ENCODE measurements at regions not wholly inside any gene's neighbourhood (a gene's known extent, or its start where the extent isn't known, plus 50 kb on each side); places are given as distances from the start of the nearest gene placed in this dataset.
A peak's percentile ranks its signal among the peaks of the same experiment; 100 is the strongest.

DNA sequence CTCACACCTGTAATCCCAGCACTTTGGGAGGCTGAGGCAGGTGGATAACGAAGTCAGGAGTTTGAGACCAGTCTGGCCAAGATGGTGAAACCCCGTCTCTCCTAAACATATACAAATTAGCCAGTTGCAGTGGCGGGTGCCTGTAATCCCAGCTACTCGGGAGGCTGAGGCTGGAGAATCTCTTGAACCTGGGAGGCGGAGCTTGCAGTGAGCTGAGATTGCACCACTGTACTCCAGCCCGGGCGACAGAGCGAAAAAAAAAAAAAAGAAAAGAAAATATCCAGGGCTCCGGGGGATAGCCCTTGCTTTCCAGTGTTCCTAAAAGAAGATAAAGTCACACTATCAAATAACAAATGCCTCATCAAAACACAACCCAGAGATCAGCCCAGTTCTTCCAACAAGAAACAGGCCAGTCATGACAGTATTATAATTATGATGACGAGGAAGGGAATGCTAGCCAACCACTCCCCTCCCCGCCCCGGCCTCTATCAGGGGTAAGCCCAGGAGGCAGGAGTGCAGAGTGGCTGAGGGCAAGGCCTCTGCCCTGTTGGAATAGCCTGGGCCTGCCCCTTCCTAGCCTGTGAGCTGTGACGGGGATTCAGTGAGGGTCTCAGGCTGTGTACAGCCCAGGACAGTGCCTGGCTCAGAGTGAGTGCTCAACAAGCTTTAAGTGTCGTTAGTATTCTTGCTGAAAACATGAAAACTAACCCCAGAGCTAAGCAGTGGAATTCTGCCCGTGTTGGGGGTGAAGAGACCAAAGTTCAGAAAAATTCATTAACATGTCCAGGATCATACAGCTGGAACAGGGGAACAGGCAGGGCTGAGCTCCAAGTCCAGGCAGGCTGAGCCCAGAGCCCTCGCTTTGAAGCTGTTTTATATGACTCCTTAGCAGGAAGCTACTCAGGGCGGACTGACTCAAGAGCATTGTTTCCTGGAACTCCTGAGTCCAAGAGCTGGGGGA lies 54.3 kb downstream of the FAM241B start:
- Mint-ChIP-seq H3K4me1 (ENCODE audit: low read depth) (no peaks in the 10 kb centered on the region), H3K36me3 (ENCODE audit: low read depth) (no peaks in the 10 kb centered on the region), H3K27ac (no peak overlapping the region), H3K27me3 (peaks cover 31% of the 10 kb centered on the region), H3K4me3 (no peak overlapping the region), H3K9me3 (no peaks in the 10 kb centered on the region)
- intact Hi-C loops (cut with micrococcal nuclease): no loop called here

DNA sequence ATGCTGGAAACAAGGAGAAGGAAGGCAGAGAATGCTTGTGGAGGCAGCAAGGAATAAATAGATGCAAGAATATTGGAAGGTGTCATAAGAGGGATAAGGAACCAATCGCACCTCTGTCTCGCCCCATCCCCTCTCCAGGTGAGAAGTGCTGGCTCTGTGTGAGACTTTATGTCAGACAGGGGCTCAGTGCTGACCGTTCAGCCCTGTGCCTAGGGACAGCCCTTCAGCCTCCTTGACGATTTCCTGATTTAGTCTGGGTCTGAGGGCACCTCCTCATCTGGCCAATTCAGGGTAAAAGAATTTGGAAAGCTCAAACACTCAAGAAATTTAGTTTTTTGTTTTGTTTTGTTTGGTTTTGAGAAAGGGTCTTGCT lies 54.9 kb downstream of the FAM241B start:
- Mint-ChIP-seq H3K27me3 (peaks cover 28% of the 10 kb centered on the region), H3K4me3 (no peak overlapping the region), H3K9me3 (no peaks in the 10 kb centered on the region), H3K27ac (no peak overlapping the region), H3K36me3 (ENCODE audit: low read depth) (no peaks in the 10 kb centered on the region), H3K4me1 (ENCODE audit: low read depth) (no peaks in the 10 kb centered on the region)
- intact Hi-C loops (cut with micrococcal nuclease): no loop called here

DNA sequence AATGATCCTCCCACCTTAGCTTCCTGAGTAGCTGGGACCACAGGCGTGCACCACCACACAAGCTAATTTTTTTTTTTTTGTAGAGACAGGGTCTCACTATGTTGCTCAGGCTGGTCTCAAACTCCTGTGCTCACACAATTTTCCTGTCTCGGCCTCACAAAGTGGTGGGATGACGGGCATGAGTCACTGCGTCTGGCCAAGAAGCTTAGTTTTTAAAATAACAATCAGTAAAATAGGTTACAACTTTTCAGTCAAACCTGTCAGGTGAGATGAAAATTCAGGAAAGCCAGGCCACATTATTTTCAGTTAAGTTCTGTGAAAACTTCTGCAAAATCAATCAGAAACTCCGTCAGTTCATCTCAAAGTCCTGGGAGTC lies 55.4 kb downstream of the FAM241B start:
- intact Hi-C loops (cut with micrococcal nuclease): no loop called here
- no peak overlapping the region for H3K4me3 Mint-ChIP-seq
- no peaks in the 10 kb centered on the region for H3K36me3 Mint-ChIP-seq (ENCODE audit: low read depth)
- no peak overlapping the region for H3K27ac Mint-ChIP-seq
- no peaks in the 10 kb centered on the region for H3K9me3 Mint-ChIP-seq
- H3K4me1 Mint-ChIP-seq (ENCODE audit: low read depth): no peaks in the 10 kb centered on the region
- H3K27me3 Mint-ChIP-seq: peaks cover 24% of the 10 kb centered on the region

DNA sequence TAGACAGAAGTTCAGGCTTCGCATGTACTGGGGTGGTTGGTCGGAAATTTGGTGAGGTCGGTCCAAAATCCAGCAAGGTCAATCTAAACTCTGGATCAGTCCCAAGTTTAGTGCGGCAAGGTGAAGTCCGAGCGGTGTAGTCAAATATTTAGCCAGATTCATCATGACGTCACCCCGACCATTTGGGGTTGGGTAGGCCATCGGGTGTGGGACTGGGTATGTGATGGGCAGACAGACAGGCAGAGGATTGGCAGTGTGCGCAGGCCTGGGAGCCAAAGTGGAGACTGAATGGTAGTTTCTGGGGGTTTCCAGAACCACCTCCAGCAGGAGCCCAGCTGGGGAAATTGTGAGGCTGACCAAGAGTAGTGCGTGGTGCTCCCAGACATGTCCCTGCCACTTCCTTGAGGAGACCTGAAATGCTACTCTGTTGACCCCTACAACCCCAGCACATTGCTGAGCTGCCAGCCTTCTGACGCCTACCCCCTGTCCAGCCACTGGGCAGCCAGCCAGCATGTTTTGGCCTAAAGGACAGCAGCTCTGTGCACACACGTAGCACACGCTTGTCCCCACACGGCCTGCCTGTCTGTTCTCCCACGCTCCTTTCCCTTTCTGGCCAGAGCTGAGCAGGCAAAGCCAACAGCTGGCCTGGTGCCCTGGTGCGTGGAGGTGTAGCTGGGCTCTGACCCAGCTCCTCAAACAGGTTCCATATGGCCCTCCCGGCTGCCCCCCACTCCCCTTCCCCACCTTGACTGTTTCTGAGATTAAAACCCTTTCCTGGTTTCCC lies 55.9 kb downstream of the FAM241B start:
- no peak overlapping the region for H3K4me3 Mint-ChIP-seq
- no peak overlapping the region for H3K27ac Mint-ChIP-seq
- no peaks in the 10 kb centered on the region for H3K9me3 Mint-ChIP-seq
- intact Hi-C loops (cut with micrococcal nuclease): no loop called here
- no peaks in the 10 kb centered on the region for H3K4me1 Mint-ChIP-seq (ENCODE audit: low read depth)
- H3K27me3 Mint-ChIP-seq: peaks cover 23% of the 10 kb centered on the region
- H3K36me3 Mint-ChIP-seq (ENCODE audit: low read depth): no peaks in the 10 kb centered on the region

DNA sequence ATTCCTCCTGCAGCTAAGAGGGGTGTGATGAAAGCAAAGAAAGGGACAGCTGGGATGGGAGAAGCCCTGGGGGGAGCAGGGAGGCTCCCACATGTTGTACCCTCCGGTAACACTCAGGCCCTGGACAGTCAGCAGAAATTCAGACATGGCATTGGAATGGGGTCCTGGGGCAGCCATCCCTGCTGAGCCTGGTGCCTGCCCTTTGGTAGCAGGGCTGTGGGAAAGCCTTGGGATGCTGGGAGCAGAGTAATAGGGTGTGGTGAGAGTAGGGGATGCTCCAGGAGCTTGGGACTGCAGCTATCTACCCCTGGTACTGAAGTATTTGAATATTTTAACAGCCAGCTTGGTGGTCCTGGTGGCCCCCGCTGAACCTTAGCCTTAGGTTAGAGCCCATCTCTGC lies 56.8 kb downstream of the FAM241B start:
- H3K36me3 Mint-ChIP-seq (ENCODE audit: low read depth): no peaks in the 10 kb centered on the region
- peaks cover 19% of the 10 kb centered on the region for H3K27me3 Mint-ChIP-seq
- intact Hi-C loops (cut with micrococcal nuclease): no loop called here
- no peak overlapping the region for H3K4me3 Mint-ChIP-seq
- no peaks in the 10 kb centered on the region for H3K9me3 Mint-ChIP-seq
- no peaks in the 10 kb centered on the region for H3K4me1 Mint-ChIP-seq (ENCODE audit: low read depth)
- no peak overlapping the region for H3K27ac Mint-ChIP-seq

DNA sequence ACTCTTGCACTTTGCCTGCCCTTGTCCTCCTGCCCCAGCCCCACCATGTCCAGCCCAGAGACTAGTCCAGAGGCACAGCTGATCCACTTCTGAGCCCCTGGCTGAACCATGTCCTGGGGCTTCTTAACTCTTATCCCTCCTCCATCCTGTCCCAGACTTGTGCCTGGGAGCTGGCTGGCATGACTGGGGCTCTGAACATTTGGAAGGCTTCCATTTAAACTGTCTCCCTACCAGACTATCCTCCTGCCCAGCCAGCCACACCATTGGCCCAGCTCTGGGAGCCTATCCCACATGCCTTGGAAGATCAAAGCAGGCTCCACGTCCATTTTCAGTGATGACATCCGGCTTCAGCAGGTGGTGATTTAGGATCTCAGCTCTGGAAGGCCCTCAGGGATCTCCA lies 57.4 kb downstream of the FAM241B start:
- H3K27ac Mint-ChIP-seq: no peak overlapping the region
- H3K9me3 Mint-ChIP-seq: no peaks in the 10 kb centered on the region
- no peaks in the 10 kb centered on the region for H3K36me3 Mint-ChIP-seq (ENCODE audit: low read depth)
- no peaks in the 10 kb centered on the region for H3K4me1 Mint-ChIP-seq (ENCODE audit: low read depth)
- H3K27me3 Mint-ChIP-seq: peaks cover 17% of the 10 kb centered on the region
- no peak overlapping the region for H3K4me3 Mint-ChIP-seq
- intact Hi-C loops (cut with micrococcal nuclease): no loop called here

DNA sequence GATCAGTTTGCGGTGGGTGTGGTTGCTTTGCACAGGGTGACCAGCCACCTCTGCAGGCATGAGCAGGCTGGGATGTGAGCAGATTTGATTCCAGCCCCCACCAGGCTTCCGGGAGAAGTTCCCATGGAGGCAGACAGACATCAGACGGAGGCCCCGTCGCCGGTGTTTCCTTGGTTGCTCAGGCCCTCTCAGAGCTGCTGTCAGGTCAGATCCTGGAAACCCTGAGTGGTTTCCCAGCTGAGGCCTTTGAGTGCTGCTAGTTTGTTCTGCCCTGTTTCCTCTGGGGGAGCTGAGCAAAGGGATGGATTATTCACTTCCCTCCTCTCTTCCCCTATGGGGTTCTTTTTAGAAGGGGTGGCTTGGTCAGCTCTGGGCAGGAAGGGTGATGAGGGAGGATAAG lies 62.2 kb downstream of the FAM241B start:
- Mint-ChIP-seq H3K4me3 (no peak overlapping the region), H3K27ac (no peak overlapping the region), H3K9me3 (no peaks in the 10 kb centered on the region), H3K4me1 (ENCODE audit: low read depth) (no peaks in the 10 kb centered on the region), H3K36me3 (ENCODE audit: low read depth) (no peaks in the 10 kb centered on the region), H3K27me3 (peaks cover 9% of the 10 kb centered on the region)
- intact Hi-C loops (cut with micrococcal nuclease): no loop called here

DNA sequence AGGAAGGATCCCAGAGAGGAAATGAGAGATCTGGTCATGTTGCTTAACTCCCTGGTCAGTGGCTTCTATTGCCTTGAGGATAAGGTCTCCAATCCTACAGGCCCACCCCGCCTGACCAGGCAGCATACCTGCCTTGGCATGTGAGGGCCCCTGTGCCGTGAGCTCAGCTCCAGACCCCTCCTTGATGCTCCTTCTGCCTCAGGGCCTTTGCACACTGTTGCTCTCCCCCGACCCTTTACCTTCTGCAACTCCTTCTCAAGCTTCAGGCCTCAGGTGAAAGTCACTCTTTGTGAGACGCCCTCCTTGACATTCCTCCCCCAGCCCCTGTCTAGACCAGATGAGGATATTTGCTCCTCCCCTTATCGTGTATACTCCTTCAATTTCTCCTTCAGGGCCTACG lies 62.8 kb downstream of the FAM241B start:
- intact Hi-C loops (cut with micrococcal nuclease): no loop called here
- H3K4me3 Mint-ChIP-seq: no peak overlapping the region
- H3K36me3 Mint-ChIP-seq (ENCODE audit: low read depth): no peaks in the 10 kb centered on the region
- no peak overlapping the region for H3K27ac Mint-ChIP-seq
- H3K27me3 Mint-ChIP-seq: peaks cover 6% of the 10 kb centered on the region
- H3K9me3 Mint-ChIP-seq: no peaks in the 10 kb centered on the region
- no peaks in the 10 kb centered on the region for H3K4me1 Mint-ChIP-seq (ENCODE audit: low read depth)

DNA sequence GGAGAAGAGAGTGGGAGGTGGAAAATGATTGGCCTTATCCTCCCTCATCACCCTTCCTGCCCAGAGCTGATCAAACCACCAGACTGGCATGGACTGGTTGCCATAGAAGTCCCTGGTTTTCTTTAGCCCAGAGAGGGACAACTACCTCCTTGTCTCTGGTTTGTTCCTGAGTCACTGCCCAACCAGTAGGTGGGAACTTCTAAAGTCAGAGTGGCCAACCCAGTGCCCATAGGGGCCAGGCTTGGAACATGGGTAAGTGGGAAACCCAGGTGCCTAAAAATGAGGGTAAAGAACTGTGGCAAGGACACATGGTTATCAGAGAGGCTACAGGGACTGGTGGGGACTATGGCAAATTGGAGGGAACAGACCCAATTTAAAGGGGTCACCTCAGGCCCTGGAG lies 63.8 kb downstream of the FAM241B start:
- H3K4me1 Mint-ChIP-seq (ENCODE audit: low read depth): no peaks in the 10 kb centered on the region
- intact Hi-C loops (cut with micrococcal nuclease): no loop called here
- no peak overlapping the region for H3K27ac Mint-ChIP-seq
- no peaks in the 10 kb centered on the region for H3K36me3 Mint-ChIP-seq (ENCODE audit: low read depth)
- no peak overlapping the region for H3K4me3 Mint-ChIP-seq
- H3K9me3 Mint-ChIP-seq: no peaks in the 10 kb centered on the region
- H3K27me3 Mint-ChIP-seq: peaks cover 8% of the 10 kb centered on the region

DNA sequence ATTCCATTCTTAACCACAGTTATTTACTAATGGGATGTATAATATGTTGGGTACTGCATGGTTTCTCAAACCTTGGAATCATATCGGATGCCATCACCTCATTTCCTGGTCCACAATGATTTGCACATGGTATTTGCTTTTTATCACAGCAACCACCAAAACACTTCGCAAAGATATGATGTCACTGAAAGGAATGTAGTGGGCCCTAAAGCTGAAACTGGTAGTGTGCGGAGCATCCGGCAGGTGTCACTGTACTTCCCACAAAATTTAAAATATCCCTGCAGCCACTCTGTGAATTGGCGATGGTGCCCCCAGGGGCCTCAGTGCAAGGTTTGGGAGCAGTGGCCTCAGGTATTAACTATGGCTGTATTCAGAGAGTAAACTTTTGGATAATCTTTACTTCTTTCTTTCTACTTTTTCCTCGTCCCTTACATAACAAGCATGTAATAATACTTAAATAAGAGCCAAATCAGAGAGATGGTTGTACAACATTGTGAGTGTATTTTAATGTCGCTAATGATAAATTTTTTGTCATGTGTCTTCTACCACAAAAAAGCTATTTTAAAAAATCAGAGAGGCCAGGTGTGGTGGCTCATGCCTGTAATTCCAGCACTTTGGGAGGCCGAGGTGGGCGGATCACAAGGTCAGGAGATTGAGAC lies 66.2 kb downstream of the FAM241B start:
- Mint-ChIP-seq H3K9me3 (no peaks in the 10 kb centered on the region), H3K27ac (no peak overlapping the region), H3K4me3 (no peak overlapping the region), H3K36me3 (ENCODE audit: low read depth) (no peaks in the 10 kb centered on the region), H3K27me3 (peaks cover 10% of the 10 kb centered on the region), H3K4me1 (ENCODE audit: low read depth) (no peaks in the 10 kb centered on the region)
- intact Hi-C loops (cut with micrococcal nuclease): no loop called here

DNA sequence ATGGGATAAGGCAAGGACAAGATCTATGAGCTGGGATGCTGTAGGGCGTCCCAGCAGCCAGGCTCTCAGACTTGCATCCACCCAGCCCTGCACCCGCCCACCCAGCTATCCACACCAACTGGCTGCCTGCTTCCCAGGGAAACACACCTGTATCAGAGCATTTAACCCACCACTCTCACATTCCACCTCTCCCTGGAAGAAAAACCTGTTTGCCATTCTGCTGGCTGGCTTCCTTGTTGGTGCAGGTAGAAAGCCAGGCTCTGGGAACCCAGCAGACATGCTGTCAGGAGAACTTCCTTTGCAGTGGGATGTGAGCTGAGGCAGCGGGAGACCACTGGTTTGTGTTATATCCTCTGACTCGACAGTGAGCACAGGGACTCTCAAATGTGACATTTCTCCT lies 67.0 kb downstream of the FAM241B start:
- Mint-ChIP-seq H3K27me3 (peaks cover 10% of the 10 kb centered on the region), H3K27ac (no peak overlapping the region), H3K4me1 (ENCODE audit: low read depth) (no peaks in the 10 kb centered on the region), H3K4me3 (no peak overlapping the region), H3K9me3 (no peaks in the 10 kb centered on the region), H3K36me3 (ENCODE audit: low read depth) (no peaks in the 10 kb centered on the region)
- intact Hi-C loops (cut with micrococcal nuclease): no loop called here

DNA sequence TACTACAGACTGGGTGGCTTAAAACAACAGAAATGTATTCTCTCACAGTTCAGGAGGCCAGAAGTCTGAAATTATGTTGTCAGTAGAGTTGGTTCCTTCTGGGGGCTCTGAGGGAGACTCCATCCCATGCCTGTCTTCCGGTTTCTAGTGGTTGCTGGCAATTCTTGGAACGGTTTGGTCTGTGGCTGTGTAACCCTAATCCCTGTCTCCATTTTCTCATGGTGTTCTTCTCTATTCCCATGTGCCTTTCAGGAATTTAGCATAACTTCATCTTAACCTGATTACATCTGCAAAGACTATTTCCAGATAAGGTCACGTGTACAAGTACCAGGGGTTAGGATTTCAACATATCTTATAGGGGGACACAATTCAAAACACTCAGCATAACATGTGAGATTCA lies 73.2 kb downstream of the FAM241B start:
- Mint-ChIP-seq H3K27me3 (peaks cover 16% of the 10 kb centered on the region), H3K4me1 (ENCODE audit: low read depth) (peaks cover 7% of the 10 kb centered on the region), H3K27ac (no peak overlapping the region), H3K9me3 (peaks cover 22% of the 10 kb centered on the region), H3K36me3 (ENCODE audit: low read depth) (peaks cover 6% of the 10 kb centered on the region), H3K4me3 (no peak overlapping the region)
- intact Hi-C loops (cut with micrococcal nuclease): no loop called here

DNA sequence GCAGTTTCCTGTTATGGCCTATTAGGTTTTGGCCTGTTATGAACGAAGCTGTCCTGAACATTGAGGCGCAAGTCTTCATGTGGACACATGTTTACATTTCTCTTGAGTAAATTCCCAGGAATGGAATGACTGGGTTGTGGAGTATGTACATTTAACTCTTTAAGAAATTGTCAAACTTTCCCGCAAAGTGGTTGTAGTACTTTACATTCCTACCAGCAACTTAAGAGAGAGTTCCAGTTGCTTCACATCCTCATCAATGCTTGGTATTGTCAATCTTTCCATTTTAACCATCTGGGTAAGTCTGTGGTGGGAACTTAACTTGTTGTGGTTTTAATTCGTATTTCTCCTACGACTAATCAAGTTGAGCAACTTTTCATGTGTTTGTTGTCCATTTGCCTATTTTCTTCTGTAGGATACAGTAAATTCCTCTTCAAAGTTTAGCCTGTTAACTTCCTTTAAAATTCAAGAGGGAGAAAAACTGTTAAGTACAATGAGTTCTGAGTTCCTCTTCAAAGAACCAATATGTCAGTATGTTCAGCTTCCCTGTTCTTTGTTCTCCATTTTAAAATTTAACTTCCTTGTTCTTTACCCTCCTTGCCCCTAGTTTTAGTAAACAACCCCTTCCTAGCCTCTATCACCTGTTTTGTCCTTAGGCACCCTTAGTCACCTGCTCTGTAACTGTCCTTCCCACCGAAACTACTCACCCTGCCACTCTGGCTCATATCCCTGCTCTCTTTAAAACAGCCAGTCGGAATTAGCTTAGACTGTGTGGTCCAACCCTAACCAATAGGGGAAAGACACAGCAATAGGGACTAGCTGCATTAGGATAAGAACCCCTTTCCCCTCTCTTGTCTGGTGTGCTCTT lies 74.0 kb downstream of the FAM241B start:
- Mint-ChIP-seq H3K27me3 (peaks cover 18% of the 10 kb centered on the region), H3K4me3 (no peak overlapping the region), H3K36me3 (ENCODE audit: low read depth) (peaks cover 6% of the 10 kb centered on the region), H3K9me3 (peaks cover 22% of the 10 kb centered on the region), H3K27ac (peak overlapping the region; percentile 66), H3K4me1 (ENCODE audit: low read depth) (peaks cover 7% of the 10 kb centered on the region)
- intact Hi-C loops (cut with micrococcal nuclease): no loop called here

All from dendritic cell treated with granulocyte-macrophage colony-stimulating factor and Interleukin-4, amounts not matched to agents 40 ng/mL and 50 ng/mL, for 4 days (primary cell).